NT2/D1 (cell line): ENCODE measurements at regions not wholly inside any gene's neighbourhood (a gene's known extent, or its start where the extent isn't known, plus 50 kb on each side); places are given as distances from the start of the nearest gene placed in this dataset.

Experiments
- DNase-seq: peaks from one replicate; pipeline ENCODE4 v3.0.0-alpha.2; 2011; ENCODE audit warnings: low read depth, low spot score
- H3K27me3 ChIP-seq: 2 replicates; pipeline ENCODE4 v1.6.0; 2011; ENCODE audit warnings: mild to moderate bottlenecking; ENCODE audit not compliant: insufficient read length, insufficient read depth
- H3K36me3 ChIP-seq: 2 replicates; pipeline ENCODE4 v1.6.1; 2011; ENCODE audit warnings: mild to moderate bottlenecking, low read length, mixed read lengths; ENCODE audit not compliant: insufficient read depth, insufficient read length
- H3K4me1 ChIP-seq: 2 replicates; pipeline ENCODE4 v1.5.1; 2011; ENCODE audit not compliant: insufficient read depth, insufficient read length
- H3K4me3 ChIP-seq: 2 replicates; pipeline ENCODE4 v1.5.1; 2011; ENCODE audit warnings: low read depth; ENCODE audit not compliant: insufficient read length
- H3K9ac ChIP-seq: 2 replicates; pipeline ENCODE4 v1.6.0; 2011; ENCODE audit warnings: low read depth; ENCODE audit not compliant: insufficient read length
- H3K9me3 ChIP-seq: 2 replicates; pipeline ENCODE4 v1.5.1; 2011; ENCODE audit warnings: mild to moderate bottlenecking, low read length; ENCODE audit not compliant: insufficient read depth
- SUZ12 ChIP-seq: IDR thresholded peaks from 2 replicates; pipeline ENCODE4 v1.6.1; 2011; ENCODE audit not compliant: insufficient read length, insufficient read depth; ENCODE audit errors: extremely low read depth
- YY1 ChIP-seq: IDR thresholded peaks from 2 replicates; pipeline ENCODE4 v1.6.1; 2011; ENCODE audit not compliant: insufficient read length, insufficient read depth
- ZNF274 ChIP-seq: IDR thresholded peaks from 2 replicates; pipeline ENCODE4 v1.6.1; 2011; ENCODE audit warnings: mild to moderate bottlenecking, low read depth, low read length

- H3K9ac ChIP-seq: no peak overlapping the region
- DNase-seq: no peak
- TF ChIP-seq SUZ12 (no peak), ZNF274 (no peak), YY1 (no peak)
These were observed 149.5 kb upstream of the ZEB2 start for GRCh38 chr2:144669196-144669987.

GRCh38 chr2:144668493-144669110, 148.7 kb upstream of the ZEB2 start:
- Histone ChIP-seq H3K27me3 (no peaks in the 10 kb centered on the region), H3K4me3 (no peak overlapping the region), H3K4me1 (no peaks in the 10 kb centered on the region), H3K9ac (no peak overlapping the region), H3K9me3 (no peaks in the 10 kb centered on the region), H3K36me3 (no peaks in the 10 kb centered on the region)
- no peak for DNase-seq
- no peak for TF ChIP-seq ZNF274
- TF ChIP-seq YY1: no peak
- no peak for TF ChIP-seq SUZ12

More at GRCh38 chr2:144669196-144669987, 149.5 kb upstream of the ZEB2 start:
- Histone ChIP-seq H3K4me3 (no peak overlapping the region), H3K9me3 (no peaks in the 10 kb centered on the region), H3K36me3 (no peaks in the 10 kb centered on the region), H3K4me1 (no peaks in the 10 kb centered on the region), H3K27me3 (no peaks in the 10 kb centered on the region)

GRCh38 chr2:144666032-144666431, 146.1 kb upstream of the ZEB2 start:
- Histone ChIP-seq H3K27me3 (no peaks in the 10 kb centered on the region), H3K4me1 (no peaks in the 10 kb centered on the region), H3K36me3 (no peaks in the 10 kb centered on the region), H3K4me3 (no peak overlapping the region), H3K9me3 (no peaks in the 10 kb centered on the region), H3K9ac (no peak overlapping the region)
- TF ChIP-seq SUZ12: no peak
- no peak for TF ChIP-seq YY1
- TF ChIP-seq ZNF274: no peak
- no peak for DNase-seq

- H3K27me3 ChIP-seq: no peaks in the 10 kb centered on the region
- no peak overlapping the region for H3K4me3 ChIP-seq
- no peak overlapping the region for H3K9ac ChIP-seq
- H3K9me3 ChIP-seq: no peaks in the 10 kb centered on the region
- no peak for DNase-seq
- TF ChIP-seq YY1 (no peak), SUZ12 (no peak), ZNF274 (no peak)
- H3K4me1 ChIP-seq: no peaks in the 10 kb centered on the region
- H3K36me3 ChIP-seq: no peaks in the 10 kb centered on the region
These were observed 143.3 kb upstream of the ZEB2 start for GRCh38 chr2:144663207-144663606.

- Histone ChIP-seq H3K4me3 (no peak overlapping the region), H3K36me3 (no peaks in the 10 kb centered on the region), H3K27me3 (no peaks in the 10 kb centered on the region), H3K9me3 (no peaks in the 10 kb centered on the region), H3K9ac (no peak overlapping the region), H3K4me1 (no peaks in the 10 kb centered on the region)
- no peak for TF ChIP-seq YY1
- TF ChIP-seq SUZ12: no peak
- TF ChIP-seq ZNF274: no peak
- no peak for DNase-seq
These were observed 140.8 kb upstream of the ZEB2 start for GRCh38 chr2:144660518-144661316.

- no peaks in the 10 kb centered on the region for H3K4me1 ChIP-seq
- H3K36me3 ChIP-seq: no peaks in the 10 kb centered on the region
- H3K27me3 ChIP-seq: no peaks in the 10 kb centered on the region
- TF ChIP-seq SUZ12 (no peak), YY1 (no peak), ZNF274 (no peak)
- DNase-seq: no peak
- no peak overlapping the region for H3K9ac ChIP-seq
- no peaks in the 10 kb centered on the region for H3K9me3 ChIP-seq
- no peak overlapping the region for H3K4me3 ChIP-seq
These were observed 139.9 kb upstream of the ZEB2 start for GRCh38 chr2:144659731-144660275.
